Left colon (tissue), 2 donors: ENCODE measurements at regions not wholly inside any gene's neighbourhood (a gene's known extent, or its start where the extent isn't known, plus 50 kb on each side); places are given as distances from the start of the nearest gene placed in this dataset.
A peak's percentile ranks its signal among the peaks of the same experiment; 100 is the strongest.
"Not testable (repeated sequence)": the region's sequence is repeated elsewhere in the genome, so short reads cannot be mapped to it uniquely, and the experiment has no call there.

Experiments used
- ATAC-seq: fragments of 200-7000 bp; cut with Tn5 transposase; one replicate; pipeline ENCODE4 v1.9.1; 2020; ENCODE audit warnings: mild to moderate bottlenecking, moderate library complexity
- DNase-seq, 2 donors: peaks; one replicate each; pipeline ENCODE4 v3.0.0-alpha.2; 2020
- intact Hi-C, 2 donors: fragments of 100-400 bp; cut with DNase I in 1 of 2; cut with micrococcal nuclease in 1 of 2; formaldehyde crosslinking; loops; one replicate each; pipeline versions ENCODE4 v1.11.2 to v1.14.0; 2022; cut with DNase I, micrococcal nuclease
- donor health status: DM: no; HTN: no; CAD: no.
- donor health status: DM: yes; HTN: yes; CAD: no.

- ATAC-seq (peak; percentile 76), DNase-seq (peak; percentile 16 to 30)
- intact Hi-C loops = no loop called here
Measured at GRCh38 chr1:18557621-18558465, 72.8 kb upstream of the PAX7 start.

- intact Hi-C loops = no loop called here
- ATAC-seq (no peak), DNase-seq (no peak)
Measured at GRCh38 chr1:18560692-18561091, 70.0 kb upstream of the PAX7 start.

- intact Hi-C loops = no loop called here
- ATAC-seq (no peak), DNase-seq (no peak)
Measured at GRCh38 chr1:18561967-18562366, 68.7 kb upstream of the PAX7 start.

GRCh38 chr1:18564676-18565075, 66.0 kb upstream of the PAX7 start:
- ATAC-seq = no peak
- no peak for DNase-seq
- intact Hi-C loops = no loop called here

- intact Hi-C loops = no loop called here
Measured at GRCh38 chr1:18565321-18565720, 65.3 kb upstream of the PAX7 start.

GRCh38 chr1:18568489-18568888, 62.2 kb upstream of the PAX7 start:
- intact Hi-C loops = no loop called here
- DNase-seq (no peak), ATAC-seq (no peak)

More at GRCh38 chr1:18565321-18565720, 65.3 kb upstream of the PAX7 start:
- DNase-seq = no peak
- ATAC-seq = no peak

GRCh38 chr1:18569251-18569650, 61.4 kb upstream of the PAX7 start:
- ATAC-seq (no peak), DNase-seq (no peak)
- intact Hi-C loops = no loop called here

- ATAC-seq = no peak
- intact Hi-C loops = no loop called here
- no peak for DNase-seq
Measured at GRCh38 chr1:18569811-18570545, 60.7 kb upstream of the PAX7 start.

GRCh38 chr1:18571275-18571674, 59.4 kb upstream of the PAX7 start:
- intact Hi-C loops = no loop called here
- ATAC-seq = no peak
- DNase-seq = no peak

GRCh38 chr1:18572022-18572880, 58.4 kb upstream of the PAX7 start:
- ATAC-seq (no peak), DNase-seq (no peak)
- intact Hi-C loops = no loop called here

- intact Hi-C loops = no loop called here
- ATAC-seq = no peak
- no peak for DNase-seq
Measured at GRCh38 chr1:18573170-18573569, 57.5 kb upstream of the PAX7 start.

- intact Hi-C loops = no loop called here
- no peak for ATAC-seq
- DNase-seq = no peak
Measured at GRCh38 chr1:18574754-18575153, 55.9 kb upstream of the PAX7 start.

GRCh38 chr1:18575620-18576019, 55.0 kb upstream of the PAX7 start:
- peak in 1 of 2 donors; percentile 73 for DNase-seq
- intact Hi-C loops = no loop called here

GRCh38 chr1:18578271-18578670, 52.4 kb upstream of the PAX7 start:
- intact Hi-C loops = no loop called here
- DNase-seq (no peak), ATAC-seq (no peak)

More at GRCh38 chr1:18575620-18576019, 55.0 kb upstream of the PAX7 start:
- peak; percentile 54 for ATAC-seq

GRCh38 chr1:18579267-18579666, 51.4 kb upstream of the PAX7 start:
- intact Hi-C loops, DNase-seq, ATAC-seq: not testable (repeated sequence)

GRCh38 chr1:18580047-18580446, 50.6 kb upstream of the PAX7 start:
- intact Hi-C loops = no loop called here
- DNase-seq = no peak
- no peak for ATAC-seq

GRCh38 chr1:18580691-18581419, 49.8 kb upstream of the PAX7 start:
- ATAC-seq (peak; percentile 37), DNase-seq (no peak)
- intact Hi-C loops = no loop called here
